Smooth muscle cell (in vitro differentiated cells): ENCODE measurements at regions not wholly inside any gene's neighbourhood (a gene's known extent, or its start where the extent isn't known, plus 50 kb on each side); places are given as distances from the start of the nearest gene placed in this dataset.
A peak's percentile ranks its signal among the peaks of the same experiment; 100 is the strongest.

Source experiments
- DNase-seq: peaks from one replicate; lab custom pipeline; 2025; ENCODE audit not compliant: unreplicated experiment; lab: John Stamatoyannopoulos, UW
- H2AFZ ChIP-seq: fragments of 200-600 bp; sonication (generic); 2 replicates; pipeline ENCODE4 v1.6.0; 2016; ENCODE audit warnings: antibody characterized with exemption, low read depth, mild to moderate bottlenecking
- H3F3A ChIP-seq: fragments of 200-600 bp; sonication (generic); 2 replicates; pipeline ENCODE4 v1.6.0; 2017; ENCODE audit warnings: antibody characterized with exemption, low read depth
- H3K27ac ChIP-seq: fragments of 200-600 bp; sonication (generic); 2 replicates; pipeline ENCODE4 v1.5.1; 2016; ENCODE audit warnings: low read depth, mild to moderate bottlenecking
- H3K27me3 ChIP-seq: fragments of 200-600 bp; sonication (generic); 2 replicates; pipeline ENCODE4 v1.6.1; 2016; ENCODE audit warnings: low read depth, mild to moderate bottlenecking
- H3K36me3 ChIP-seq: fragments of 200-600 bp; sonication (generic); 2 replicates; pipeline ENCODE4 v1.5.1; 2016; ENCODE audit warnings: low read depth
- H3K4me1 ChIP-seq: fragments of 200-600 bp; sonication (generic); 2 replicates; pipeline ENCODE4 v1.5.1; 2016; ENCODE audit warnings: low read depth
- H3K4me2 ChIP-seq: fragments of 200-600 bp; sonication (generic); 2 replicates; pipeline ENCODE4 v1.6.0; 2016; ENCODE audit warnings: mild to moderate bottlenecking
- H3K4me3 ChIP-seq: fragments of 200-600 bp; sonication (generic); 2 replicates; pipeline ENCODE4 v1.5.1; 2016; ENCODE audit warnings: mild to moderate bottlenecking
- H3K79me2 ChIP-seq: fragments of 200-600 bp; sonication (generic); 2 replicates; pipeline ENCODE4 v1.6.0; 2016; ENCODE audit warnings: low read depth, mild to moderate bottlenecking
- H3K9ac ChIP-seq: fragments of 200-600 bp; sonication (generic); 2 replicates; pipeline ENCODE4 v1.6.0; 2016; ENCODE audit warnings: low read depth
- H3K9me3 ChIP-seq: fragments of 200-600 bp; sonication (generic); replicated peaks from 2 replicates; pipeline ENCODE4 v1.5.1; 2016; ENCODE audit warnings: low read depth
- H4K20me1 ChIP-seq: fragments of 200-600 bp; sonication (generic); 2 replicates; pipeline ENCODE4 v1.6.0; 2016; ENCODE audit warnings: low read depth
- WGBS: methylation state at CpG from one replicate; pipeline ENCODE4 v1.1.7; 2016; ENCODE audit warnings: low lambda C conversion rate; 5-methylcytosine and 5-hydroxymethylcytosine counted together
- TF ChIP-seq, protein P1 (sequence below): fragments of 200-600 bp; sonication (generic); IDR thresholded peaks from 2 replicates; pipeline ENCODE4 v1.5.1; 2017; ENCODE audit warnings: borderline replicate concordance, mild to moderate bottlenecking, antibody characterized with exemption; ENCODE audit not compliant: insufficient read depth, poor library complexity, severe bottlenecking

GRCh38 chr12:105466231-105466900 lies 135.9 kb downstream of the C12orf75 start:
- no peaks in the 10 kb centered on the region for H3K27me3 ChIP-seq
- H3K27ac ChIP-seq: no peak overlapping the region
- WGBS: 77% methylated on average over 5 of the region's 5 CpGs
- H3K9ac ChIP-seq: no peak overlapping the region
- no peak overlapping the region for H3K4me2 ChIP-seq
- no peak for DNase-seq
- no peaks in the 10 kb centered on the region for H4K20me1 ChIP-seq
- H2AFZ ChIP-seq: no peak overlapping the region
- H3K4me1 ChIP-seq: peaks cover 25% of the 10 kb centered on the region
- H3K79me2 ChIP-seq: no peaks in the 10 kb centered on the region
- no peaks in the 10 kb centered on the region for H3K9me3 ChIP-seq
- peaks cover 16% of the 10 kb centered on the region for H3F3A ChIP-seq
- no peak overlapping the region for H3K4me3 ChIP-seq
- no peaks in the 10 kb centered on the region for H3K36me3 ChIP-seq
- TF ChIP-seq, protein P1, sequence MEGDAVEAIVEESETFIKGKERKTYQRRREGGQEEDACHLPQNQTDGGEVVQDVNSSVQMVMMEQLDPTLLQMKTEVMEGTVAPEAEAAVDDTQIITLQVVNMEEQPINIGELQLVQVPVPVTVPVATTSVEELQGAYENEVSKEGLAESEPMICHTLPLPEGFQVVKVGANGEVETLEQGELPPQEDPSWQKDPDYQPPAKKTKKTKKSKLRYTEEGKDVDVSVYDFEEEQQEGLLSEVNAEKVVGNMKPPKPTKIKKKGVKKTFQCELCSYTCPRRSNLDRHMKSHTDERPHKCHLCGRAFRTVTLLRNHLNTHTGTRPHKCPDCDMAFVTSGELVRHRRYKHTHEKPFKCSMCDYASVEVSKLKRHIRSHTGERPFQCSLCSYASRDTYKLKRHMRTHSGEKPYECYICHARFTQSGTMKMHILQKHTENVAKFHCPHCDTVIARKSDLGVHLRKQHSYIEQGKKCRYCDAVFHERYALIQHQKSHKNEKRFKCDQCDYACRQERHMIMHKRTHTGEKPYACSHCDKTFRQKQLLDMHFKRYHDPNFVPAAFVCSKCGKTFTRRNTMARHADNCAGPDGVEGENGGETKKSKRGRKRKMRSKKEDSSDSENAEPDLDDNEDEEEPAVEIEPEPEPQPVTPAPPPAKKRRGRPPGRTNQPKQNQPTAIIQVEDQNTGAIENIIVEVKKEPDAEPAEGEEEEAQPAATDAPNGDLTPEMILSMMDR: no peak

DNA sequence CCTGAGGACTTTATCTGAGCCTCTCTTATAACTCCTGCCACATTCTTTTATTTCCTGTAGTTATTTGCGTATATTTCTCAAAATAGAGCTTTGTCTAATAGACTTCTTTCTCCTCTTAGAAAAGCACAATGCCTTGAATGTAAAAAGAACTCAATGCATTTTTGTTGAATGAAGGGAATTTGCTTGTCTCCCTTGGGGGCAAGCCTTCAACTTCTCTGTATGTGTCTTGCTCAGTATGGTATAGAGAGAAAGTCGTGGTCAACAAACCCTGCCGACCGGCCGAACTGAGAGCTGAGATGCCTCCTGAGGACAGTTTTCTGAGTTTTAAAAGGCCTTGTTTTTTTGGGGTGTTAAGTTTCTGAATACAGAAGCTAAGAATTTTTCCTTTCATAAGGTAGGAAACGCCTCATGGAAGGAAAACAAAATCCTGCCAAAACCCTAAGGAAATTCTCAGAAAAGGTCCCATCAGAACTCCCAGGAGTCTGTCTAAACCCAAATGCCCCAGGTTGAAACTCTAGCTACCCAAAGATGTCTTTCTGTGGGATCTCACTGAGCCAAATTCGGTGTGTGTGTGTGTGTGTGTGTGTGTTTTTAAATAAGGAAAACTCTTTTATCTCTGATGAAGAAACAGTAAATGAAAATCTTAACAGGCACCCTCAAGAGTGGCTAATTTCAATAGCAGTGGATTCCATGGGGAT lies 136.6 kb downstream of the C12orf75 start:
- Histone ChIP-seq H3K4me3 (no peak overlapping the region), H3K9ac (no peak overlapping the region), H3K4me2 (peak overlapping the region; percentile 62), H3K27me3 (no peaks in the 10 kb centered on the region), H3K27ac (peak overlapping the region; percentile 15), H3K36me3 (no peaks in the 10 kb centered on the region), H3K4me1 (peaks cover 25% of the 10 kb centered on the region), H3K79me2 (no peaks in the 10 kb centered on the region), H3K9me3 (no peaks in the 10 kb centered on the region), H4K20me1 (no peaks in the 10 kb centered on the region), H2AFZ (no peak overlapping the region), H3F3A (peaks cover 16% of the 10 kb centered on the region)
- 83% methylated on average over 7 of the region's 7 CpGs for WGBS
- TF ChIP-seq, protein P1: no peak
- no peak for DNase-seq

DNA sequence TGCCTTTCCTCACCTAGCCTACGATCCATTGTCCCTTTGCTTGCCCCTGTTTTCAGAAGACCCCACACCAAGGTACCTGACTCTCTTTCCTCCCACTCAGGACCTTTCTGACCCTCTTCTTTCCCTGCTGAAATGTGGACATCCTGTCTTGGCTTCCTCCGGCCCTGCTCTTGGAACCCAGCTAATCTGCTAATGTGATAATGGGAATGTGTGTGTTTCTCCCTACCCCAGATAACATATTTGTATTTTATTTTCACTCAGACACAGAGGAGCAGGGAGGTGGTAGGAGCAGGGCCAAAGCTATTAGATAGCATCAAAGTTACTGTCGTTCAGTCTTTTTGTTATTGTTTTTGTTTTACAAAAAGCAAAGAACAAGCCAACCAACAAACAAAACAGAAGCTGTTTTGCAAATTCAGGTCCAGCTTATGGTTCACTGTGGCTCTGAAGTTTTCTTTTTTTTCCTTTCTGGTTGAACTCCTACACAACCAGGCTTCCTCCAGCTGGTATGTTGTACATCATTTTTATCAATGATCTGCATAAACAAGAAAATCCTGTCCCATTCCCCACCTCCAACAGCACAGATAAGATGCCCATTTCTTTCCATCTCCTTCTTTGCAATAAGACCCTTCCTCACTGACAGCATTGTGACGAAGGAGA lies 137.3 kb downstream of the C12orf75 start:
- 52% methylated on average over 4 of the region's 4 CpGs for WGBS
- H3K4me2 ChIP-seq: peak overlapping the region; percentile 62
- H2AFZ ChIP-seq: no peak overlapping the region
- TF ChIP-seq, protein P1: no peak
- no peaks in the 10 kb centered on the region for H3K9me3 ChIP-seq
- H3K79me2 ChIP-seq: no peaks in the 10 kb centered on the region
- no peaks in the 10 kb centered on the region for H4K20me1 ChIP-seq
- H3K4me3 ChIP-seq: no peak overlapping the region
- no peak for DNase-seq
- no peaks in the 10 kb centered on the region for H3K36me3 ChIP-seq
- H3K9ac ChIP-seq: no peak overlapping the region
- H3K27ac ChIP-seq: peak overlapping the region; percentile 15
- peaks cover 25% of the 10 kb centered on the region for H3K4me1 ChIP-seq
- peaks cover 16% of the 10 kb centered on the region for H3F3A ChIP-seq
- no peaks in the 10 kb centered on the region for H3K27me3 ChIP-seq
